GM18868 (cell line): ENCODE measurements at regions not wholly inside any gene's neighbourhood (a gene's known extent, or its start where the extent isn't known, plus 50 kb on each side); places are given as distances from the start of the nearest gene placed in this dataset.
"Not testable (repeated sequence)": the region's sequence is repeated elsewhere in the genome, so short reads cannot be mapped to it uniquely, and the experiment has no call there.

Source experiments
- ATAC-seq: cut with Tn5 transposase; IDR thresholded peaks from one replicate; pipeline ENCODE4 v1.9.1; 2021; ENCODE audit warnings: mild to moderate bottlenecking, moderate library complexity; ENCODE audit not compliant: unreplicated experiment

- ATAC-seq, result no peak
Measured at GRCh38 chr10:109664554-109664953, 258.8 kb downstream of the XPNPEP1 start.

- no peak for ATAC-seq
Measured at GRCh38 chr10:109663122-109663521, 260.2 kb downstream of the XPNPEP1 start.

- ATAC-seq, result not testable (repeated sequence)
Measured at GRCh38 chr10:109652612-109653011, 270.7 kb downstream of the XPNPEP1 start.

- ATAC-seq, result no peak
Measured at GRCh38 chr10:109650228-109650627, 273.1 kb downstream of the XPNPEP1 start.

GRCh38 chr10:109647627-109648026, 275.7 kb downstream of the XPNPEP1 start:
- no peak for ATAC-seq

GRCh38 chr10:109633846-109634245, 289.5 kb downstream of the XPNPEP1 start:
- no peak for ATAC-seq

GRCh38 chr10:109633017-109633416, 290.3 kb downstream of the XPNPEP1 start:
- not testable (repeated sequence) for ATAC-seq

- no peak for ATAC-seq
Measured at GRCh38 chr10:109624939-109625338, 298.4 kb downstream of the XPNPEP1 start.

- no peak for ATAC-seq
Measured at GRCh38 chr10:109622566-109622965, 300.7 kb downstream of the XPNPEP1 start.

GRCh38 chr10:109620396-109620795, 302.9 kb downstream of the XPNPEP1 start:
- ATAC-seq, result no peak

- ATAC-seq, result no peak
Measured at GRCh38 chr10:109619914-109620313, 303.4 kb downstream of the XPNPEP1 start.

GRCh38 chr10:109618748-109619147, 304.6 kb downstream of the XPNPEP1 start:
- no peak for ATAC-seq

GRCh38 chr10:109618301-109618700, 305.0 kb downstream of the XPNPEP1 start:
- ATAC-seq, result no peak

- ATAC-seq, result no peak
Measured at GRCh38 chr10:109616359-109616980, 306.8 kb downstream of the XPNPEP1 start.

- not testable (repeated sequence) for ATAC-seq
Measured at GRCh38 chr10:109595356-109595755, 328.0 kb downstream of the XPNPEP1 start.

GRCh38 chr10:109593682-109594081, 329.6 kb downstream of the XPNPEP1 start:
- no peak for ATAC-seq

GRCh38 chr10:109592391-109592790, 330.9 kb downstream of the XPNPEP1 start:
- no peak for ATAC-seq

GRCh38 chr10:109591601-109592000, 331.7 kb downstream of the XPNPEP1 start:
- no peak for ATAC-seq

GRCh38 chr10:109588259-109588658, 335.1 kb downstream of the XPNPEP1 start:
- no peak for ATAC-seq

- ATAC-seq, result no peak
Measured at GRCh38 chr10:109587366-109587765, 335.9 kb downstream of the XPNPEP1 start.

- ATAC-seq, result no peak
Measured at GRCh38 chr10:109556399-109556798, 366.9 kb downstream of the XPNPEP1 start.

GRCh38 chr10:109542050-109542603, 381.2 kb downstream of the XPNPEP1 start:
- not testable (repeated sequence) for ATAC-seq

- ATAC-seq, result no peak
Measured at GRCh38 chr10:109534193-109534592, 389.1 kb downstream of the XPNPEP1 start.
